Forelimb muscle (tissue), 1 donor: ENCODE measurements at regions not wholly inside any gene's neighbourhood (a gene's known extent, or its start where the extent isn't known, plus 50 kb on each side); places are given as distances from the start of the nearest gene placed in this dataset.

Experiments used
- DNase-seq: peaks from one replicate; pipeline ENCODE4 v3.0.0-alpha.2; 2013; ENCODE audit warnings: low read depth

GRCh38 chr14:97575677-97576076 lies 778.5 kb downstream of the VRK1 start:
- no peak for DNase-seq

DNA sequence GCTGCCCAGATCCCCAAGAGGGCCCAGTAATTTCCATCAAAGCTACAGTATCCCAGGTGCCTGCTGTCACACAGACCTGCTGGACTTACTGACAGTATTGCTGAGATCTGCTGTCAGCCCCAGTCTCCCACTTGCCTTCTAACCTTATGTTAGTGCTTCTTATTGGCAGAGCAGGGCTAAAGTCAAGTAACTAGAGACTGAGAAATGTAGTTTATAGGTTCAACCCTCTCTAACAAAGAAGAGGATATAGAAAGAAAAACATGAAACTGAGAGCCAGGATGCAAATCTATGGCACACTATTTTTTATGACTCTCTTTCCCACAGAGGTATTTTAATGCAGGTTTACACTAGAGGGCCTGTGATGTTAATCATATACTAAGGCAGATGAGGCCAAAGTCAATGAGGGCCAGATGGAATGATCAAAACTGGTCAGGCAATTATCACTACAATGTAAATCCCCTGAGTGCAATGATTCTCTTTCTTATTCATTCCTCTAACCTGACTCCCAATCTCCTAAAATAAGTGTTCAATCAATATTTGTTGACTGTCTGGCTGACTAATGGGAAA lies 781.9 kb downstream of the VRK1 start:
- DNase-seq = no peak

DNA sequence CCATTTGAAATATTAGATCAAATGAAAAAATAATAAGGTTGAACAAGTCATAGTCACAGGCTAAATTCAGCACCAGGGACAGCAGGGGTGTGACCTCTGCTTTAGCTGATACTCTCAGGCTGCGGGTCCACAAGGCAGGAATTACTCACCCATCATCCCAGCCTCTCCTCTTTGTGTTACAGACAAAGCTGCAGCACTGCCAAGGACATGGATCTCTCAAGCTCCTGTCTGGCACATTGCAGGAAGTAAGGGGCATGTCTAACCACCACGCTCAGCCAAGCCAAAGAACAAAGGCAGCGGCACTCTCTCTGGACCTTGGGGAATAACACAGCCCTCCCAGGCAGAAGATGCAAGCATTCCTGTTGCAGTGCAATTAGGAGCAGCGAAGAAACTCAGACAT lies 783.8 kb downstream of the VRK1 start:
- no peak for DNase-seq

DNA sequence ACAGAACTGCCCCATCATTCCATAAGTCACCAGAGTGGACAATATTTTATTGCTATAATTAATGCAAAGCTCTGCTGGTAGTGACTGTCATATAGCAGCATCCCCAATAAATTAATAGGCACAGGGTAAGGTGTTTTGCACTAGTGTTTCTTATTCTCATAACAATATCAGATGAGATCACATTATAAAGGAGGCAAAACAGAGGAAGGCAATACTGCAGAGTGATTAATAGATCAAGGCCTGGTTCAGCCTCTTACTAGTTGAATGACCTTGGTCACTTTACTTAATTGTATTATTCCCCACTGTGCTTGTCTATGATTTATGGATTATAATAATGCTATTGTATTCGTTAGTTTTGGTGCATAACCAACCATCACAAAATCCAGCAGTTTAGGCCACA lies 784.8 kb downstream of the VRK1 start:
- no peak for DNase-seq

DNA sequence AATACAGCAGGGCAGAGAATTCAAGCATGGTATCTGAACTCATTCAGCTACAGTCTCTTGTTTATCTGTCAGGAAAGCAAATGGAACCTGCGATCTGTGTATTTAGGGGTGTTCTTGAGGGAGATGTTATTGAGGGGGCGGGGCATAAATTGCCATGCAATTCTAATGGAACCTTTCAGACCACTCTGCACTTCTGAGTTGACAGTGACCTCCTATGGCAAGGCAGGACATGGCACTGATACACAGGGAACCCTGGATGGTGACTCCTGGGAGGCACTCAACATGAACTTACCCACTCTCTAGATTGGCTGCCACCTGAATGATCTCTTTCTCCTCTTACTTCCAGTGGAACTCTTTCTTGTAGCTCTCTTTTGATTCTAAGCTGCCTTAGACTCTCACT lies 787.3 kb downstream of the VRK1 start:
- no peak for DNase-seq

DNA sequence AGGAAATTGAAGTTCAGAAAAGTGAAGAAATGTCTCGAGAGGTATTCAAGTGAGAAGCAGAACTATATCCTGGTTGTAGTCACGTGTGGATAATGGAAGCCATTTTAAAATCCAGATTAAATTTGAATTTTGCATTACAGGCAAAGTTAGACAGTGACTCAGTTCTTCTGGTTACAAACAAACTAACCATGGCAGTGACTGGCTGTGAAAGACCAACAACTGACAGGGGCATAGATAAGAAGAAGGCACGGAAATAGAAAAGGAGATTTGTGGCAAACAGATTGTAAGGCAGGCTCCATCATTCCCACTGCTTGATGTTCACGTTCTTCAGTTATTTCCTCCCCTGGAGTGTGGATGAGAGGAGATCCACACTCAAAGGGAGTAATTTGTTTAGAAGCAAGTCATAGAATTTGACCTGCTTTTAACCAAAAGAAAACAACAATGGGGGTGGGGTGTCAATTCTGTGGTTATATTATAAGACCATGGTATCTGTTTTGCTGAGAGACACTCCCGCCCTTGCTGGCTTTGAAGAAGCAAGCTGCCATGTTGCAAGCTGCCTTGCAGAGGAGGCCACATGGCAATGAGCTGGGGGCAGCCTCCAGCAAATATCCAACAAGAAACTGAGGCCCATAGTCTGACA lies 795.3 kb downstream of the VRK1 start:
- DNase-seq = no peak

DNA sequence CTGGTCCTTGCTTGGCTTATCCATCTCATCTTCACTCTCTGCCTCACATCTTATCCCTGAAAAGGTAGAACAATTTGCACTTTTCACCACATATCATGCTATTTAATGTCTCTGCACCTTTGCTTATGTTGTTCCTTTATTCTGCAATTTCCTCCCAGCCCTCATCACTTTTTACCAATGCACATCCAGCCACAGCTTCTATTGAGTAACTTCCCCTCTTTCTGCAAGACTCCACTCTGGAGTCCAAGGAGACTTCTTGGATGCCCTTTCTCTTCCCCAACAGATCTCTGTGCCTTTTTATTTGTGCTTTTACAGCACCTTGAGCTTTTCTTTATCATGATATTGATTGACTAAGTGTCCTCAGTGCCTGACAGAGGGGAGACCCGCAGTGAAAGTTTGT lies 797.1 kb downstream of the VRK1 start:
- no peak for DNase-seq

- DNase-seq = no peak
Observed at GRCh38 chr14:97602438-97603117, 805.4 kb downstream of the VRK1 start.

GRCh38 chr14:97603201-97603600 lies 806.0 kb downstream of the VRK1 start:
- no peak for DNase-seq

DNA sequence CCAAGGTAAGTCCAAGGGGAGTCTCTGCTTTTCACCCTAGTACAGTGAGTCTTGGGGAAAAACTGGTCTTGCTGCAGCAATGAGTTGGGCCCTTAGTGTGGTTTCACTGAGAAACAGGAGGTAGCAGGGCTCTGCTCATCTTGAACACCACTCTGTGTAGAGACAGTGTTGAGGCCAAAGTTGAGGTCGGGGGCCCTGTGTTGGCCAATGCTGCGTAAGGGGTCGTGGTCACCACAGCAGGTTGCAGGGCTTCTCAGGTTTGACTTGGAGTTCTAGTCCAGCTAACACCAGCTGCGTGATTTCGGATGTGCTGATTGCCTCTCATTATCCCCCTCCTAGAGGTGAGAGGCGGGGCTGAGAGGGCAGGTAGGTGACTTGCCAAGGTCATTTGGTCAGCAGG lies 807.5 kb downstream of the VRK1 start:
- DNase-seq = no peak

DNA sequence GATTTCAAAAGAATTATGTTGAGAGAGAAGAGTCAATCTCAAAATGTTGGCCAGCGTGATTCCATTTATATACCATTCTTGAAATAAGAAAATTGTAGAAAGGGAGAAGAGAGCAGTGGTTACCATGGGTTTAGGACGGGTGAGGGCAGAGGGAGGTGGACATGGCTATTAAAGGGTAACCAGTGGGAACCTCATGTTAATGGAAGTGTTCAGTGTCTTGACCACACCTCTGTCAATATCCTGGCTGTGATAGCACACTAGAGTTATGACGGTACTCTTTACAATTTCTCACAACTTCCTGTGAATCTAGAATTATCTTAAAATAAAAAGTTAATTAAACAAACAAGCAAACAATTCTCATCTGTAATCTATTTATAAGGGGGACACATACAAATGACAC lies 821.2 kb downstream of the VRK1 start:
- DNase-seq = no peak

GRCh38 chr14:97618917-97619690 lies 821.9 kb downstream of the VRK1 start:
- no peak for DNase-seq

GRCh38 chr14:97620066-97620465 lies 822.9 kb downstream of the VRK1 start:
- no peak for DNase-seq

DNA sequence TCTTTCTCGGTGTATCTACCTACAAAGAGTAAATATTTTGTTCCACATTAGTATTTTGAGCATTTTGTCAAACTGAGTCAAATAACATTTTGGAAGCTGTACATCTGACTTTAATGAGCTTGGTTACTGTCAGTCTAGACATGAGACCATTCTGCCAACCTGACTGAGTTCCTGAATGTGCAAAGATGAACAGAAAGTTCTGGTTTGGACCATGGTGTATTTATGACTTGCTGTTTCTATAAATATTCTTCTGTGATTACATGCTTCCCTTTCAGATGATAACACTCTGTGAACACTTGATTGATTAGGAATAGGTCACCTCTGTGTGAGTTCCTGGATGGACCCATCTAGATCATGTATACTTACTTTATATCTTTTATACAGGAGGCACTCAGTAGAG lies 827.8 kb downstream of the VRK1 start:
- DNase-seq = no peak

DNA sequence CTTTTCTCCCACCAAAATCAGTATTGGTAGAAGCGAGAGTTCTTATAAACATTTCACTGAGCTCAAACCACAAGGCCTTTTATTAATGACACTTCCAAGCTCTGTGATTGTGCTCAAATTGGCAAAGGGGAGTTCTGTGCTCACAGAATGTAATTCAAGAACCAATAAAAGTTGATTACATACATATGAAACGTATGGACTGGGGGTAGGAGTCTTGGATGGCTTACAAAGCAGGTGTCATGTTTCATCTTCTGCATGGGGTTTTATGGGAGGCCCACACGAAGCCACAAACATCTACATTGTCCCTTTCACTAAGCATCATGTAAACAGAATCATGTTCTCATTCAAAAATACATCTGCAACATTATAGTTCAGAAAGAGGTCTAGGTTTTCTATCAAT lies 828.3 kb downstream of the VRK1 start:
- DNase-seq = no peak

DNA sequence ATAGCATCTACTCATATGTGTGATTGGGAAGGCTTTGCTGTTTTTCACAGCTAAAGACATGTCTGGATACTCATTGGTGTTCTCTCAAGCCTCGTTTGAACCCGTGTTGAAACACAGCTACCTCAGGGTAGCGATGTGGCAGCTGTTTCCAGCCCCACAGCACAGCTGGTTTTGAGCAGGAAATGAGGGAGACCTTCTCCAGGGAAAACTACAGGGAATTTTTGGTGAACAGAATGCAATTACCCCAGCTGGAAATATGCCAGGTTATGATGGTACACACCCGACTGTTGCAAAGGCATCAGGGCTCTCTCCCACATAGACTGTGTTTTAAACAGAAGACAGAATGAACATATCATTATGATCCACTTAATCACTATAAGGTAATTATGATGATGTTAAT lies 828.9 kb downstream of the VRK1 start:
- DNase-seq = no peak

- DNase-seq = no peak
Observed at GRCh38 chr14:97630249-97630648, 833.1 kb downstream of the VRK1 start.

DNA sequence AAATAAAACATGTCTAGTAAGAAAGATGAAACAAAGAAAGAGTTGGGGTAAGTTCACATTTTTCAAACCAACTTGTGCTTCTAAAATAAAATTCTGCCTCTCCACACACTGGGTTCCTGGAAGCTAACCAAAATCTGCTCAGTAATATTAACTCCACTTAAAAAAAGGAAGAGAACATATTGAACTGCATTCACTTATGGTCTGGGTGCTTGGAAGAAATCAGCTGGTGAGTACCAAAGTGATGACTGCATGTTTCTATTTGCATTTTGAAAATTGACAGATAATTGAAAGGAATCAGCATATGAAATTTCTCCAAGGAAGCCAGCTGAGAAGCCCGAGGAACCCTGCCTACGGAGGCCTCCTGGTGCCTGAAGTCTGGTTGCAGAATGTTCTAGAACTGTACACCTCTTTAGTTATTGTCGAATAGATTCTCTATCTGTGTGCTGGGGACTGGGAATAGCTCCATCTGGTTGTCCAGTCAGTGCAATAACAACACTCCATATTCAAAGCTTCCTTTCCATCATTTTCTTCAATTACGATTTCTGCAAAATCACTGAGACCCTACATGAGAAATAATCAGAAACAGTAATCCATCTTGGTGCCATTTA lies 836.1 kb downstream of the VRK1 start:
- DNase-seq = no peak

GRCh38 chr14:97634751-97635150 lies 837.6 kb downstream of the VRK1 start:
- peak; percentile 14 for DNase-seq

- DNase-seq = no peak
Observed at GRCh38 chr14:97638864-97639263, 841.7 kb downstream of the VRK1 start.

DNA sequence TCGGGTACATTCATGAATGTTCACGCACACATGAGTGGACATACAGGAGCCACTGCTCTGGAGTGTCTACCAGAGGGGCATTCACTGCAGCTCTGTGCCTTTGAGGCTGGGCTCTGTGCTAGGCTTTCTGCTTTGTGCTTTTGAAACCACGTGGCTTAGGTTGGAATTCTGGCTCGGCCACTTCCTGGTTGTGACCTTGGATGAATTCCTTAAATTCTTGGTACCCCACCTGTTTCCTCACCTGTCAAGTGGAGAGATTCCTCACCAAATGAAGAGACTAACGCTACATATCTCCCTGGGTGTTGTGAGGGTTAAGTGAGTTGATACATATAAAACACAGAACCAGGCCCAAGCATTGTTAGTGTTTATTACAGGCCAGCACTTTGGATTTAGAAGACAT lies 842.8 kb downstream of the VRK1 start:
- DNase-seq = no peak

- no peak for DNase-seq
Observed at GRCh38 chr14:97641827-97642226, 844.6 kb downstream of the VRK1 start.
